ENCODE measurements at regions not wholly inside any gene's neighbourhood (a gene's known extent, or its start where the extent isn't known, plus 50 kb on each side); places are given as distances from the start of the nearest gene placed in this dataset.

DNA sequence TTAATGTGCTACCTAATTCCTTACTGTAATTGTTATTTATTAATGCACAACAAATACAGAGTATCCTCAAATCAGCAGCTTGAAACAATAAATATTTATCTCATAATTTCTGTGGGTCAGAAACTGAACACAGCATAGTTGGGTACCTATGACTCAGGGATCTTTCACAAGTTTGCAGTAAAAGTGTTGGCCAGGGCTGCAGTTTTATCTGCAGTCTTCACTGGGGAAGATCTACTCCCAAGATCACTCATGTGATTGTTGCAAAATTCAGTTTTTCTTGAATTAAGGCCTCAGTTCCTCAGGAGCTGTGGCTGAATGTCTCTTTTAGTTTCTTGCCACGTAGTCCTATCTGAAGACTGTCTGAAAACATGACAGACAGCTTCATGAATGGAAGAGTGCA is 237.8 kb downstream of the ZWINT start:
- TF ChIP-seq, protein P1, sequence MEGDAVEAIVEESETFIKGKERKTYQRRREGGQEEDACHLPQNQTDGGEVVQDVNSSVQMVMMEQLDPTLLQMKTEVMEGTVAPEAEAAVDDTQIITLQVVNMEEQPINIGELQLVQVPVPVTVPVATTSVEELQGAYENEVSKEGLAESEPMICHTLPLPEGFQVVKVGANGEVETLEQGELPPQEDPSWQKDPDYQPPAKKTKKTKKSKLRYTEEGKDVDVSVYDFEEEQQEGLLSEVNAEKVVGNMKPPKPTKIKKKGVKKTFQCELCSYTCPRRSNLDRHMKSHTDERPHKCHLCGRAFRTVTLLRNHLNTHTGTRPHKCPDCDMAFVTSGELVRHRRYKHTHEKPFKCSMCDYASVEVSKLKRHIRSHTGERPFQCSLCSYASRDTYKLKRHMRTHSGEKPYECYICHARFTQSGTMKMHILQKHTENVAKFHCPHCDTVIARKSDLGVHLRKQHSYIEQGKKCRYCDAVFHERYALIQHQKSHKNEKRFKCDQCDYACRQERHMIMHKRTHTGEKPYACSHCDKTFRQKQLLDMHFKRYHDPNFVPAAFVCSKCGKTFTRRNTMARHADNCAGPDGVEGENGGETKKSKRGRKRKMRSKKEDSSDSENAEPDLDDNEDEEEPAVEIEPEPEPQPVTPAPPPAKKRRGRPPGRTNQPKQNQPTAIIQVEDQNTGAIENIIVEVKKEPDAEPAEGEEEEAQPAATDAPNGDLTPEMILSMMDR (IDR thresholded peaks at IDR 0.05; ENCODE audit: low read length), result no peak
- no peak for TF ChIP-seq EZH2phosphoT487 (IDR thresholded peaks at IDR 0.05; ENCODE audit: low read length)
- TF ChIP-seq EZH2 (optimal IDR thresholded peaks at IDR 0.05; ENCODE audit: low read depth, low read length), result no peak
